Astrocyte (in vitro differentiated cells and primary cell): ENCODE measurements at regions not wholly inside any gene's neighbourhood (a gene's known extent, or its start where the extent isn't known, plus 50 kb on each side); places are given as distances from the start of the nearest gene placed in this dataset.
A peak's percentile ranks its signal among the peaks of the same experiment; 100 is the strongest.

Source experiments
- DNase-seq: peaks from one replicate; pipeline ENCODE4 v3.0.0-alpha.2; 2010; ENCODE audit warnings: low read depth
- FAIRE-seq: peaks from 2 replicates; lab custom pipeline; 2011; peaks lifted over from hg19 to GRCh38; lab: Jason Lieb, UNC
- H2AFZ ChIP-seq: 2 replicates; pipeline ENCODE4 v1.6.0; 2012; ENCODE audit warnings: low read depth, low read length, inconsistent platforms
- H3K27ac ChIP-seq: 2 replicates; pipeline ENCODE4 v1.5.1; 2011; ENCODE audit warnings: low read depth, low read length, inconsistent platforms
- H3K27me3 ChIP-seq: 2 replicates; pipeline ENCODE4 v1.6.0; 2011; ENCODE audit warnings: low read length, inconsistent platforms; ENCODE audit not compliant: insufficient read depth
- H3K36me3 ChIP-seq: 2 replicates; pipeline ENCODE4 v1.5.1; 2011; ENCODE audit warnings: low read length, inconsistent platforms; ENCODE audit not compliant: insufficient read depth
- H3K4me1 ChIP-seq: 2 replicates; pipeline ENCODE4 v1.5.1; 2011; ENCODE audit warnings: low read length, inconsistent platforms; ENCODE audit not compliant: insufficient read depth
- H3K4me2 ChIP-seq: 2 replicates; pipeline ENCODE4 v1.6.0; 2012; ENCODE audit warnings: low read length, inconsistent platforms
- H3K4me3 ChIP-seq: 2 replicates; pipeline ENCODE4 v1.5.1; 2011; ENCODE audit warnings: low read depth, mild to moderate bottlenecking, low read length, inconsistent platforms; ENCODE audit not compliant: insufficient read depth
- H3K79me2 ChIP-seq: 2 replicates; pipeline ENCODE4 v1.6.0; 2012; ENCODE audit warnings: mild to moderate bottlenecking, low read length, inconsistent platforms; ENCODE audit not compliant: insufficient read depth
- H3K9ac ChIP-seq: 2 replicates; pipeline ENCODE4 v1.6.0; 2012; ENCODE audit warnings: mild to moderate bottlenecking, low read length, inconsistent platforms
- H3K9me3 ChIP-seq: 2 replicates; pipeline ENCODE4 v1.5.1; 2012; ENCODE audit warnings: low read depth, mild to moderate bottlenecking, low read length, inconsistent platforms; ENCODE audit not compliant: insufficient read depth
- H4K20me1 ChIP-seq: 2 replicates; pipeline ENCODE4 v1.6.0; 2012; ENCODE audit warnings: low read length, inconsistent platforms; ENCODE audit not compliant: insufficient read depth
- H3K27ac Mint-ChIP-seq: one replicate; pipeline ENCODE4 v1.8.0; 2021; ENCODE audit warnings: mild to moderate bottlenecking, mixed read lengths; ENCODE audit not compliant: unreplicated experiment
- H3K27me3 Mint-ChIP-seq: one replicate; pipeline ENCODE4 v1.8.0; 2021; ENCODE audit warnings: low read depth, mixed read lengths; ENCODE audit not compliant: unreplicated experiment
- H3K36me3 Mint-ChIP-seq: one replicate; pipeline ENCODE4 v1.8.0; 2021; ENCODE audit warnings: low read depth, mixed read lengths; ENCODE audit not compliant: unreplicated experiment
- H3K4me1 Mint-ChIP-seq: one replicate; pipeline ENCODE4 v1.8.0; 2021; ENCODE audit warnings: low read depth, mixed read lengths; ENCODE audit not compliant: unreplicated experiment
- H3K4me3 Mint-ChIP-seq: one replicate; pipeline ENCODE4 v1.8.0; 2021; ENCODE audit warnings: mild to moderate bottlenecking, moderate library complexity, mixed read lengths; ENCODE audit not compliant: unreplicated experiment
- H3K9me3 Mint-ChIP-seq: one replicate; pipeline ENCODE4 v1.8.0; 2021; ENCODE audit warnings: mild to moderate bottlenecking, mixed read lengths; ENCODE audit not compliant: unreplicated experiment
- EZH2 ChIP-seq: IDR thresholded peaks from 2 replicates; pipeline ENCODE4 v1.6.1; 2012; ENCODE audit warnings: mild to moderate bottlenecking, low read length, inconsistent platforms; ENCODE audit not compliant: insufficient read depth
- TF ChIP-seq, protein P1 (sequence below): IDR thresholded peaks from 2 replicates; pipeline ENCODE4 v1.5.1; 2011; ENCODE audit warnings: low read depth, mild to moderate bottlenecking, inconsistent platforms, low read length, moderate library complexity; ENCODE audit not compliant: insufficient read depth

- peaks cover 4% of the 10 kb centered on the region for H3K4me1 Mint-ChIP-seq
- Histone ChIP-seq H3K9ac (no peak overlapping the region), H2AFZ (peak overlapping the region; percentile 91), H3K79me2 (no peaks in the 10 kb centered on the region), H4K20me1 (no peaks in the 10 kb centered on the region), H3K4me3 (peak overlapping the region; percentile 51), H3K36me3 (no peaks in the 10 kb centered on the region), H3K4me2 (peak overlapping the region; percentile 94), H3K9me3 (no peaks in the 10 kb centered on the region), H3K27ac (no peak overlapping the region), H3K4me1 (peaks cover 14% of the 10 kb centered on the region), H3K27me3 (peaks cover 3% of the 10 kb centered on the region)
- DNase-seq (no peak), FAIRE-seq (no peak)
- H3K36me3 Mint-ChIP-seq: no peaks in the 10 kb centered on the region
- H3K4me3 Mint-ChIP-seq: peak overlapping the region; percentile 50
- peaks cover 12% of the 10 kb centered on the region for H3K27me3 Mint-ChIP-seq
- peaks cover 4% of the 10 kb centered on the region for H3K9me3 Mint-ChIP-seq
- H3K27ac Mint-ChIP-seq: no peak overlapping the region
- TF ChIP-seq, protein P1, sequence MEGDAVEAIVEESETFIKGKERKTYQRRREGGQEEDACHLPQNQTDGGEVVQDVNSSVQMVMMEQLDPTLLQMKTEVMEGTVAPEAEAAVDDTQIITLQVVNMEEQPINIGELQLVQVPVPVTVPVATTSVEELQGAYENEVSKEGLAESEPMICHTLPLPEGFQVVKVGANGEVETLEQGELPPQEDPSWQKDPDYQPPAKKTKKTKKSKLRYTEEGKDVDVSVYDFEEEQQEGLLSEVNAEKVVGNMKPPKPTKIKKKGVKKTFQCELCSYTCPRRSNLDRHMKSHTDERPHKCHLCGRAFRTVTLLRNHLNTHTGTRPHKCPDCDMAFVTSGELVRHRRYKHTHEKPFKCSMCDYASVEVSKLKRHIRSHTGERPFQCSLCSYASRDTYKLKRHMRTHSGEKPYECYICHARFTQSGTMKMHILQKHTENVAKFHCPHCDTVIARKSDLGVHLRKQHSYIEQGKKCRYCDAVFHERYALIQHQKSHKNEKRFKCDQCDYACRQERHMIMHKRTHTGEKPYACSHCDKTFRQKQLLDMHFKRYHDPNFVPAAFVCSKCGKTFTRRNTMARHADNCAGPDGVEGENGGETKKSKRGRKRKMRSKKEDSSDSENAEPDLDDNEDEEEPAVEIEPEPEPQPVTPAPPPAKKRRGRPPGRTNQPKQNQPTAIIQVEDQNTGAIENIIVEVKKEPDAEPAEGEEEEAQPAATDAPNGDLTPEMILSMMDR: no peak
- no peak for TF ChIP-seq EZH2
These were observed 50.6 kb upstream of the RNF182 start for GRCh38 chr6:13874191-13874549.

GRCh38 chr6:13873288-13874190 is 51.2 kb upstream of the RNF182 start:
- DNase-seq: no peak
- H2AFZ ChIP-seq: peak overlapping the region; percentile 91

More at GRCh38 chr6:13873288-13874190, 51.2 kb upstream of the RNF182 start:
- TF ChIP-seq, protein P1: peak; percentile 31
- TF ChIP-seq EZH2: no peak
- Histone ChIP-seq H3K9me3 (no peaks in the 10 kb centered on the region), H3K27me3 (peaks cover 3% of the 10 kb centered on the region), H4K20me1 (no peaks in the 10 kb centered on the region), H3K27ac (no peak overlapping the region), H3K36me3 (no peaks in the 10 kb centered on the region), H3K4me1 (peaks cover 14% of the 10 kb centered on the region), H3K9ac (no peak overlapping the region), H3K4me3 (peak overlapping the region; percentile 51), H3K4me2 (peak overlapping the region; percentile 94), H3K79me2 (no peaks in the 10 kb centered on the region)
- FAIRE-seq: no peak
- Mint-ChIP-seq H3K4me1 (peaks cover 4% of the 10 kb centered on the region), H3K27ac (no peak overlapping the region), H3K27me3 (peaks cover 12% of the 10 kb centered on the region), H3K4me3 (peak overlapping the region; percentile 79), H3K9me3 (peaks cover 3% of the 10 kb centered on the region), H3K36me3 (no peaks in the 10 kb centered on the region)
